Astrocyte of the hippocampus (primary cell): ENCODE measurements at regions not wholly inside any gene's neighbourhood (a gene's known extent, or its start where the extent isn't known, plus 50 kb on each side); places are given as distances from the start of the nearest gene placed in this dataset.

Experiments used
- DNase-seq: peaks from one replicate; pipeline ENCODE4 v3.0.0; 2011; ENCODE audit warnings: low read depth, low spot score

DNA sequence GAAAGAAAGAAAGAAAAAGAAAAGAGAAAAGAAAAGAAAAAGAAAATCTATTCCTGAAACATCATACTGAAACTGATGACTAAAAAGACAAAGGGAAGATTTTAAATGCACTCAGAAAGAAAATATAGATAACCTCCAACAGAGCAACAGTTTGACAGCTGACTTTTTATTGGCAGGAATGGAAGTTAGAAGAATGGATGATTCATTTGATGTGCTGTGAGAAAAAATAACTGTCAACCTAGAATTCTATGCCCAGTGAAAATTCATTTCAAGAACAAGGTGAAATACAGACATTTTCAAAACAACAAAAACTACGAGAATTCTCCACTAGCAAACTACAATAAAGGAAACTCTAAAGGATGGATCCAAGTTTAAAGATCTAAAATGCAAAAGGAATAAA, 50.5 kb upstream of the HSPA12A start:
- DNase-seq = no peak

DNA sequence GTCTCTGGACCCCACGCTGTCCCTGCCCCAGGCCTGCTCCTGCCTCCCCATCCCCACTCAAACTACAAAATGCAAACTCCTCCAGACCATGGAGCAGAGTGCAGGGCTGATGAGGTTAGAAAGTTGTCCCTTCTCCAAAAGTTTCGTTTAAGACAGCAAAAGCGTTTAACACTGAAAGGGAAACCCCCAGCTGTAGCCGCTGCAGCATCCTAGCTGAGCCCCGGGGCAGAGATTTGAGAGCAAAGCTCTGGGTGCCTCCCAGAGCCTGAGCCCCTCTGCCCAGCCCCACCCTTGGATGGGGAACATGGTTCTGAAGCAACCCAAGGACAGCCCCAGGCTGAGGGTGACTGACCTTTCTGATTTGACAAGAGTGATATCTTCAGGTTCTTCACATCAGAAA, 52.8 kb upstream of the ENO4 start:
- DNase-seq = no peak

DNA sequence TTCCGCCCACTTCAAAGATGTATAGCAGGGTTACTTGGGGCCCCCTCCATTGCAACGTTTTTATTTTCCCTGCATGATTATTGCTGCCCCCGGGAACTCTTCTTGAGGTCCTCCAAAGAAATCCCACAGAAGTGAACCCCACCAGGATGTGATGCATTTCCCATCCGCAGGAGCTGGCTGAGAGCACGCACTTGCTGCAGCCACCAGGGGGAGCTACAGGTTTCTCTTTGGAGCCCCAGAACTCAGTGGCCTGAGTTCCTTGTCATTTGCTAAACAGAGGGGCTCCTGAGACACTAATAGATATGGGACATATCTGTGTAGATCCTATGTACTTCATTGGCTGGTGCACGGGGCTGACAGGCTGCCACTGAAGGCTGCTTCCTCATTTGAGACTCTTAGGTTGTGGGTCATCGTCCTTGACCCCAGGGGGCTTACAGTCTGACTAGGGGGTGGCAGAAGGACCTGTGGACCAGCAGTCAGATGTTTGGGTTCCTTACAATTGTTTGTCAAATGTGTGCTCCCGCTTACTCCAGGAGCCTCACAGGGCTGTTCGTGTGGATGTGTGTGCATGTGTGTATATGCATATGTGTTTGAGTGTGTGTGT, 52.3 kb upstream of the ENO4 start:
- peak; percentile 88 for DNase-seq

DNA sequence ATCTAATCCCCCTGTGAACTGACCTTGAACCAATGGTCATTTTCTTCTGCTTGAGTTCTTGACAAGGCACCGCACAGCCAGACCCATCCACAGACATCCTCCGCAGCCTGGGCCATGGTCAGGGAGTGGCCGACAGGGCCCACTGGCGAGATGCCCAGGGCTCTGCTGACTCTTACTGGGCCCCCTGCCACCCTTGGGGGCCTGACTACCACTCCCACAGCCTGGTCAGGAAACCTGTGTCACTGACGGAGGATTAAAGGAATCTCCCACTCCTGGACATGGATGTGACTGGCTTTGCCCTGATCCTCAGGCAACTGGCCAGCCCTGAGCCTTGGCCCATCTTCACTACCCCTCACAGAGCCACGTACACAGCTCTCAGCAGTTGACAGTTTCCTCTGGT, 50.4 kb upstream of the ENO4 start:
- no peak for DNase-seq
